B cell (primary cell): ENCODE measurements at regions not wholly inside any gene's neighbourhood (a gene's known extent, or its start where the extent isn't known, plus 50 kb on each side); places are given as distances from the start of the nearest gene placed in this dataset.

Experiments used
- ATAC-seq: fragments of 200-7000 bp; cut with Tn5 transposase; one replicate; pipeline ENCODE4 v1.10.0; 2021; ENCODE audit warnings: low read depth, mild to moderate bottlenecking, moderate number of reproducible peaks, moderate library complexity
- CTCF ChIA-PET: fragments of 350-600 bp; sonication (Branson Sonifier 250); formaldehyde crosslinking; loops from one replicate; lab custom pipeline; 2021; ENCODE audit warnings: antibody characterized with exemption, inconsistent platforms; lab: Charles Lee
- POLR2A ChIA-PET: fragments of 350-600 bp; sonication (Branson Sonifier 250); formaldehyde crosslinking; loops from one replicate; lab custom pipeline; 2021; ENCODE audit warnings: antibody characterized with exemption; lab: Charles Lee
- DNase-seq: peaks from one replicate; pipeline ENCODE4 v3.0.0; 2013
- H2AFZ ChIP-seq: 2 replicates; pipeline ENCODE4 v1.6.1; 2012; ENCODE audit warnings: mild to moderate bottlenecking, low read depth, low read length; ENCODE audit not compliant: insufficient read depth, poor library complexity, severe bottlenecking
- H3K27ac ChIP-seq, 2 donors: 1 replicate in 1 of 2; 2 replicates in 1 of 2; pipeline ENCODE4 v1.5.1; 2012 to 2013; ENCODE audit warnings: low read length in 2 of 2, mild to moderate bottlenecking in 2 of 2, moderate library complexity in 1 of 2
- H3K27me3 ChIP-seq, 4 experiments: fragments of 200-600 bp in 1 of 4; sonication (generic) in 1 of 4; replicated peaks in 1 of 4; 1 replicate in 2 of 4; 2 replicates in 2 of 4; pipeline versions ENCODE4 v1.6.1 to v1.7.0; 2013 to 2016; ENCODE audit warnings: low read length in 3 of 4, mild to moderate bottlenecking in 2 of 4, mixed read lengths in 1 of 4, moderate library complexity in 1 of 4; ENCODE audit not compliant: insufficient read depth in 4 of 4, control insufficient read depth in 3 of 4; ENCODE audit errors: control extremely low read depth in 1 of 4
- H3K36me3 ChIP-seq, 2 experiments: replicated peaks in 1 of 2; 1 replicate in 1 of 2; 2 replicates in 1 of 2; pipeline versions ENCODE4 v1.6.1 to v1.7.1; 2013; ENCODE audit warnings: low read length in 1 of 2; ENCODE audit not compliant: insufficient read depth in 2 of 2, control insufficient read depth in 1 of 2; ENCODE audit errors: control extremely low read depth in 1 of 2, extremely low read depth in 1 of 2
- H3K4me1 ChIP-seq, 2 donors: fragments of 200-600 bp in 1 of 2; sonication (generic) in 1 of 2; 1 replicate in 1 of 2; 2 replicates in 1 of 2; pipeline versions ENCODE4 v1.5.1 to v1.6.1; 2013 to 2017; ENCODE audit warnings: low read length in 2 of 2; ENCODE audit not compliant: control insufficient read depth in 2 of 2, insufficient read depth in 2 of 2
- H3K4me2 ChIP-seq: replicated peaks from 2 replicates; pipeline ENCODE3; 2012; ENCODE audit warnings: mild to moderate bottlenecking, low read depth, low read length; ENCODE audit not compliant: poor library complexity, severe bottlenecking
- H3K4me3 ChIP-seq, 5 experiments: fragments of 200-600 bp in 1 of 5; sonication (generic) in 1 of 5; 1 replicate in 3 of 5; 2 replicates in 2 of 5; pipeline versions ENCODE4 v1.5.1 to v1.7.0; 2011 to 2016; ENCODE audit warnings: low read length in 4 of 5, mild to moderate bottlenecking in 4 of 5, low read depth in 2 of 5, control low read depth in 1 of 5, moderate library complexity in 1 of 5; ENCODE audit not compliant: insufficient read depth in 1 of 5; ENCODE audit errors: control extremely low read depth in 1 of 5, extremely low read depth in 1 of 5
- H3K79me2 ChIP-seq: fragments of 200-600 bp; sonication (generic); one replicate; pipeline ENCODE4 v1.6.0; 2016; ENCODE audit warnings: low read length; ENCODE audit not compliant: control insufficient read depth, insufficient read depth
- H3K9ac ChIP-seq: fragments of 200-600 bp; sonication (generic); 2 replicates; pipeline ENCODE4 v1.6.1; 2017; ENCODE audit warnings: mild to moderate bottlenecking, low read length, moderate library complexity
- H3K9me3 ChIP-seq, 3 donors: one replicate each; pipeline versions ENCODE4 v1.6.1 to v1.7.1; 2013; ENCODE audit warnings: low read length in 2 of 3; ENCODE audit not compliant: control insufficient read depth in 2 of 3, insufficient read depth in 1 of 3; ENCODE audit errors: control extremely low read depth in 1 of 3
- H4K20me1 ChIP-seq: 2 replicates; pipeline ENCODE4 v1.6.0; 2012; ENCODE audit warnings: mild to moderate bottlenecking, low read length; ENCODE audit not compliant: insufficient read depth, control insufficient read depth, poor library complexity, severe bottlenecking
- H3K27ac Mint-ChIP-seq: one replicate; pipeline ENCODE4 v1.8.0; 2021; ENCODE audit warnings: mixed read lengths
- H3K27me3 Mint-ChIP-seq: one replicate; pipeline ENCODE4 v1.8.0; 2021; ENCODE audit warnings: mixed read lengths
- H3K4me1 Mint-ChIP-seq: one replicate; pipeline ENCODE4 v1.8.0; 2021; ENCODE audit warnings: mixed read lengths
- H3K4me3 Mint-ChIP-seq: one replicate; pipeline ENCODE4 v1.8.0; 2021; ENCODE audit warnings: mixed read lengths
- H3K9me3 Mint-ChIP-seq: one replicate; pipeline ENCODE4 v1.8.0; 2022; ENCODE audit warnings: mixed read lengths; ENCODE audit not compliant: insufficient read depth
- EZH2 ChIP-seq: IDR thresholded peaks from 2 replicates; pipeline ENCODE4 v1.6.1; 2012; ENCODE audit warnings: borderline replicate concordance, low read depth, mild to moderate bottlenecking, moderate library complexity, low read length; ENCODE audit not compliant: insufficient read depth, poor library complexity, severe bottlenecking
- WGBS: methylation state at CpG from one replicate; pipeline ENCODE4 v1.1.5; 2013; ENCODE audit warnings: missing lambda C conversion rate; ENCODE audit not compliant: insufficient coverage; 5-methylcytosine and 5-hydroxymethylcytosine counted together
- intact Hi-C: fragments of 100-400 bp; cut with micrococcal nuclease; formaldehyde crosslinking; loops from one replicate; pipeline ENCODE4 v1.10.0; 2022
- TF ChIP-seq, protein P1 (sequence below): fragments of 200-600 bp; IDR thresholded peaks from one replicate; pipeline ENCODE4 v1.8.0; 2022; ENCODE audit warnings: antibody characterized with exemption, mild to moderate bottlenecking

DNA sequence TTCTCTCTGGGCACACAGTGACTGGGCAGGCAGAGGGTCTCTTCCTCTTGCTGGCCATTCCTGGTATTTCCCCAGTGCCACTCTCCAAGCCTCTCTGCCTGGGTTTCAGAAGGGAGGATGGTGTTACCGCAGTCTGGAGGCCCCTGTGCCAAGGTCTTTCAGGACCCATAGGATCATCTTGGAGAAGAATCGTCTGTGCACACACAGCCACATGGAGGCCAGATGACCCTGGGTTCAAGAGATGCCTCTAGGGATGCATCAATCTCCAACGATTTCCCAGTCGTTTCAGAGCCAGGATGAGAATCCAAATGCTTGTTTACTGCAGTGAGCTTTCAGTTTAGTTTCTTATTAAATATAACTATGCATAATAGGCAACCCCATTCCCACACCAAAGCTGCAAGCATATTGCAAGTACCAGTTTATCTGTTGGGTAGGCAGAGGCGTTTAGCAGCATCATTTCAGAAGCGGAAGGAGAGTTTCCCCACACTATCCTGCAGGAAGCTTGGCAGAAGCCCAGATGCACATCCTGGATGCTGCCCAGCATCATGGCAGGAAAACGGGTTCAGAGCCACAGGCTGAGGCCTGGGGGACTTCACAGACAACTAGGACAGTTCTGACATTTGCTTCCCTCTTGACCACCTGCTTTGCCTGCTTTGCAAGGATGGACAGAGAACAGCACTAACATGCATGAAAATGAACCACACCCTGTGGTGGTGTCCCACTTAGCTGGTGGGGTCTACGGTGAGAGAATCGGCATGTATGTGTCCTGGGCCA is 134.7 kb upstream of the FAM20C start:
- no peaks in the 10 kb centered on the region for H3K9me3 Mint-ChIP-seq
- intact Hi-C loops: no loop called here

GRCh38 chr7:58316-58715 is 134.1 kb upstream of the FAM20C start:
- ATAC-seq: no peak
- WGBS: 69% methylated on average over 2 of the region's 7 CpGs

More for the DNA sequence above, 134.7 kb upstream of the FAM20C start:
- Histone ChIP-seq H3K4me2 (no peak overlapping the region), H3K27ac (no peak overlapping the region), H3K36me3 (no peaks in the 10 kb centered on the region), H2AFZ (no peak overlapping the region), H3K4me1 (no peaks in the 10 kb centered on the region), H3K9me3 (no peaks in the 10 kb centered on the region), H4K20me1 (no peaks in the 10 kb centered on the region), H3K79me2 (no peaks in the 10 kb centered on the region), H3K27me3 (no peaks in the 10 kb centered on the region), H3K9ac (no peak overlapping the region), H3K4me3 (no peak overlapping the region)
- H3K27me3 Mint-ChIP-seq: peaks cover 3% of the 10 kb centered on the region
- no peak for DNase-seq
- 83% methylated on average over 6 of the region's 9 CpGs for WGBS
- POLR2A ChIA-PET: no interaction called here
- TF ChIP-seq EZH2: no peak
- TF ChIP-seq, protein P1, sequence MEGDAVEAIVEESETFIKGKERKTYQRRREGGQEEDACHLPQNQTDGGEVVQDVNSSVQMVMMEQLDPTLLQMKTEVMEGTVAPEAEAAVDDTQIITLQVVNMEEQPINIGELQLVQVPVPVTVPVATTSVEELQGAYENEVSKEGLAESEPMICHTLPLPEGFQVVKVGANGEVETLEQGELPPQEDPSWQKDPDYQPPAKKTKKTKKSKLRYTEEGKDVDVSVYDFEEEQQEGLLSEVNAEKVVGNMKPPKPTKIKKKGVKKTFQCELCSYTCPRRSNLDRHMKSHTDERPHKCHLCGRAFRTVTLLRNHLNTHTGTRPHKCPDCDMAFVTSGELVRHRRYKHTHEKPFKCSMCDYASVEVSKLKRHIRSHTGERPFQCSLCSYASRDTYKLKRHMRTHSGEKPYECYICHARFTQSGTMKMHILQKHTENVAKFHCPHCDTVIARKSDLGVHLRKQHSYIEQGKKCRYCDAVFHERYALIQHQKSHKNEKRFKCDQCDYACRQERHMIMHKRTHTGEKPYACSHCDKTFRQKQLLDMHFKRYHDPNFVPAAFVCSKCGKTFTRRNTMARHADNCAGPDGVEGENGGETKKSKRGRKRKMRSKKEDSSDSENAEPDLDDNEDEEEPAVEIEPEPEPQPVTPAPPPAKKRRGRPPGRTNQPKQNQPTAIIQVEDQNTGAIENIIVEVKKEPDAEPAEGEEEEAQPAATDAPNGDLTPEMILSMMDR: no peak
- no peaks in the 10 kb centered on the region for H3K4me1 Mint-ChIP-seq
- H3K27ac Mint-ChIP-seq: no peak overlapping the region
- no peak overlapping the region for H3K4me3 Mint-ChIP-seq
- no peak for ATAC-seq
- CTCF ChIA-PET: no interaction called here

More at GRCh38 chr7:58316-58715, 134.1 kb upstream of the FAM20C start:
- DNase-seq: no peak
- Histone ChIP-seq H2AFZ (no peak overlapping the region), H3K4me3 (no peak overlapping the region), H3K9me3 (no peaks in the 10 kb centered on the region), H3K27ac (no peak overlapping the region), H3K27me3 (no peaks in the 10 kb centered on the region), H3K4me2 (no peak overlapping the region), H4K20me1 (no peaks in the 10 kb centered on the region), H3K36me3 (no peaks in the 10 kb centered on the region), H3K9ac (no peak overlapping the region), H3K4me1 (peaks cover 0 to 5% of the 10 kb centered on the region in 2 donors), H3K79me2 (no peaks in the 10 kb centered on the region)
- H3K9me3 Mint-ChIP-seq: no peaks in the 10 kb centered on the region
- TF ChIP-seq, protein P1: no peak
- no peak for TF ChIP-seq EZH2
- CTCF ChIA-PET: no interaction called here
- H3K4me1 Mint-ChIP-seq: peaks cover under 1% of the 10 kb centered on the region
- peaks cover 3% of the 10 kb centered on the region for H3K27me3 Mint-ChIP-seq
- intact Hi-C loops: no loop called here
- no peak overlapping the region for H3K27ac Mint-ChIP-seq
- POLR2A ChIA-PET: no interaction called here
- H3K4me3 Mint-ChIP-seq: no peak overlapping the region
